ENCODE measurements at regions not wholly inside any gene's neighbourhood (a gene's known extent, or its start where the extent isn't known, plus 50 kb on each side); places are given as distances from the start of the nearest gene placed in this dataset.

- TF ChIP-seq ZNF674 (CRISPR knock-in tag; IDR thresholded peaks at IDR 0.05; ENCODE audit: low read depth), result no peak
- 0 out of 2 replicates have a peak, but pooled peaks have one; percentile 25 for TF ChIP-seq ZMYM4 (CRISPR knock-in tag; IDR thresholded peaks at IDR 0.05)
- TF ChIP-seq HOXA5 (CRISPR knock-in tag; IDR thresholded peaks at IDR 0.05), result 0 out of 2 replicates have a peak, but pooled peaks have one; percentile 32
- TF ChIP-seq ZNF780A (CRISPR knock-in tag; IDR thresholded peaks at IDR 0.05), result no peak
- TF ChIP-seq GABPB1 (CRISPR knock-in tag; IDR thresholded peaks at IDR 0.05), result 0 out of 2 replicates have a peak, but pooled peaks have one; percentile 24
- peak; percentile 96 for TF ChIP-seq MIXL1 (CRISPR knock-in tag; IDR thresholded peaks at IDR 0.05)
- TF ChIP-seq ZBTB7B (CRISPR knock-in tag; IDR thresholded peaks at IDR 0.05), result peak; percentile 24; the same call in 1 of the 2 replicates
- no peak for TF ChIP-seq BATF2 (CRISPR knock-in tag; IDR thresholded peaks at IDR 0.05)
- no peak for TF ChIP-seq PAX8 (CRISPR knock-in tag; IDR thresholded peaks at IDR 0.05; ENCODE audit: borderline replicate concordance)
- peak; percentile 35 for TF ChIP-seq TEAD3 (CRISPR knock-in tag; optimal IDR thresholded peaks at IDR 0.05; ENCODE audit: borderline replicate concordance)
- peak; percentile 56; the same call in 1 of the 2 replicates for TF ChIP-seq ARID3A (IDR thresholded peaks at IDR 0.05; ENCODE audit: low read depth, low read length)
- peak; percentile 66; the same call in 1 of the 2 replicates for TF ChIP-seq NFIC (IDR thresholded peaks at IDR 0.05; ENCODE audit: low read length)
- TF ChIP-seq ZNF143 (CRISPR knock-in tag; IDR thresholded peaks at IDR 0.05), result no peak
- TF ChIP-seq KLF11 (CRISPR knock-in tag; IDR thresholded peaks at IDR 0.05), result no peak
- TF ChIP-seq ELF4 (CRISPR knock-in tag; IDR thresholded peaks at IDR 0.05; ENCODE audit: borderline replicate concordance), result no peak
- no peak for TF ChIP-seq ZNF501 (CRISPR knock-in tag; IDR thresholded peaks at IDR 0.05)
- no peak for TF ChIP-seq ARNTL (CRISPR knock-in tag; IDR thresholded peaks at IDR 0.05)
- peak; percentile 81 for TF ChIP-seq ZNF331 (CRISPR knock-in tag; IDR thresholded peaks at IDR 0.05)
- no peak for TF ChIP-seq TBP (CRISPR knock-in tag; IDR thresholded peaks at IDR 0.05)
- no peak for TF ChIP-seq ZNF616 (CRISPR knock-in tag; IDR thresholded peaks at IDR 0.05; ENCODE audit: low read depth)
- no peak for TF ChIP-seq ISX (CRISPR knock-in tag; conservative IDR thresholded peaks at IDR 0.05)
- TF ChIP-seq CC2D1A (CRISPR knock-in tag; IDR thresholded peaks at IDR 0.05), result no peak
- TF ChIP-seq TERF1 (CRISPR knock-in tag; IDR thresholded peaks at IDR 0.05), result no peak
- TF ChIP-seq ZSCAN31 (CRISPR knock-in tag; IDR thresholded peaks at IDR 0.05; ENCODE audit: low read depth), result no peak
- peak; percentile 81 for TF ChIP-seq HNF4A (CRISPR knock-in tag; IDR thresholded peaks at IDR 0.05)
- TF ChIP-seq CBX1 (IDR thresholded peaks at IDR 0.05; ENCODE audit: low read depth), result no peak
- TF ChIP-seq ZNF850 (CRISPR knock-in tag; conservative IDR thresholded peaks at IDR 0.05), result no peak
- TF ChIP-seq ZNF263 (CRISPR knock-in tag; IDR thresholded peaks at IDR 0.05), result no peak
- no peak for TF ChIP-seq ZNF510 (CRISPR knock-in tag; IDR thresholded peaks at IDR 0.05; ENCODE audit: low read depth)
- no peak for TF ChIP-seq ZNF124 (CRISPR knock-in tag; IDR thresholded peaks at IDR 0.05)
Measured at GRCh38 chr6:146990821-146991798, 213.1 kb upstream of the STXBP5 start (continued).
